T1000 (cell line): ENCODE measurements at regions not wholly inside any gene's neighbourhood (a gene's known extent, or its start where the extent isn't known, plus 50 kb on each side); places are given as distances from the start of the nearest gene placed in this dataset.
A peak's percentile ranks its signal among the peaks of the same experiment; 100 is the strongest.
"Not testable (repeated sequence)": the region's sequence is repeated elsewhere in the genome, so short reads cannot be mapped to it uniquely, and the experiment has no call there.

Source experiments
- DNase-seq: peaks from one replicate; lab custom pipeline; 2025; ENCODE audit warnings: mixed read lengths; lab: John Stamatoyannopoulos, UW

- no peak for DNase-seq
Measured at GRCh38 chr17:37828651-37829124, 83.8 kb upstream of the HNF1B start.

- DNase-seq, result no peak
Measured at GRCh38 chr17:37827905-37828650, 83.2 kb upstream of the HNF1B start.

- no peak for DNase-seq
Measured at GRCh38 chr17:37826497-37827430, 81.9 kb upstream of the HNF1B start.

DNA sequence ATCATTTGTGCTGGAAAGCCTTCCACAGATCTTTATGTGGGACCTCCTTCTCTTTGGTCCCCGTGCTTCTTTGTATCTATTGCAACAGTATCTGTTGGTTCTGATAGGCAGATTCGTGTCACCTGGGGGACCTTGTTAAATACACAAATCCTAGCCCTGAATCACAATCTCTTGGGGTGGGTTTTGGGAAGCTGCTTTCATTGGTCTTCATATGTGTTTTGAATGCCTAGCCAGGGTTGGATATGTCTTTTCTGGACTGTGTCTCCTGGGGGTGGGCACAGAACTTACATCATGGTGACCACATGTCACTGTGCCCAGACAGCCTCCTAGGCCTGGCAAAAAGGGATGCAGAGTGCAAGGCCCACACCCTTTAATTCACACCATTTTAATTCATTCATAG, 81.0 kb upstream of the HNF1B start:
- no peak for DNase-seq

DNA sequence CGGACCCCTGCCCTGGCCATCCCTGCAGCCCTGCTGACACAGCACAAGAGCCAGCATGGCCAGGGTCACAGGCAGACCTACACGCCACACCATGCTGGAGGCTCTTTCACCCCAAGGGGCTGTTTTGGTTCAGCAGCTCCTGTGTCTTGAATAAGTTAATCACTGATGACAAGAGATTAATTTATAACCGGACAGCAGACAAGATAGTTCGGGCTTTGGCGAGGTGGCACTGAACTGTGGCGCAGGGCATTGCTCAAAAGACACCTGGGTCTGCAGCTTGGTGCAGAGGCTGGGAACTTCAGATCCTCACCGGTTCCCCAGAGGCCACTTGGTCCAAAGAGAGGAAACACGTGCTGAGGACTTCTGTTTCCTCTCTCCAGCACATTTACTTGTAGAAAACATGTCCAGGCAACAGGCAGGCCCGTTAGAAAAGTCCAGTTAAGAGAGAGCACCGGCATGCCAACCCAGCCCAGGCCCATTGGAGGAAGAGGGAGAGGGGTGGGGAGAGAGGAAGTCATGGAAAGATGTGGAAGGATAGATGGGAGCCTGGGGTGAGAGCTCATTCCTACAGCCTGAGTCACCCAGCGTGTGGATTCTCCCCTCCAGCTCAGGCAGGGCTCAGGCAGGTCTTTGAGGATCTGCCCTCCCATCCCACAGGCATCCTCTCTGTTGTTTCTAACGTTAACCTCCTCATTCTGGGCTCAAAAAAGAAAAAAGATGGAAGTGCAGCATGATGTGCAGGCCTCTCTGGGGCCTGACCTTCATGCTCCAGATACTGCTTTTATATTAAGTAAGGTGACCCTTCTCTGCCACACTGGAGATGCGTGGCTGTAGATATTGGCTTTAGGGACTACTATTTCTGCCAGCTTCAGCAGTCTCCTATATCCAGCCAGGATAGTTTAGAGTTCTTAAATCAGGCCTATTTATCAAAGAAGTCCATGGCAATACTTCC, 80.0 kb upstream of the HNF1B start:
- peak; percentile 55 for DNase-seq

DNA sequence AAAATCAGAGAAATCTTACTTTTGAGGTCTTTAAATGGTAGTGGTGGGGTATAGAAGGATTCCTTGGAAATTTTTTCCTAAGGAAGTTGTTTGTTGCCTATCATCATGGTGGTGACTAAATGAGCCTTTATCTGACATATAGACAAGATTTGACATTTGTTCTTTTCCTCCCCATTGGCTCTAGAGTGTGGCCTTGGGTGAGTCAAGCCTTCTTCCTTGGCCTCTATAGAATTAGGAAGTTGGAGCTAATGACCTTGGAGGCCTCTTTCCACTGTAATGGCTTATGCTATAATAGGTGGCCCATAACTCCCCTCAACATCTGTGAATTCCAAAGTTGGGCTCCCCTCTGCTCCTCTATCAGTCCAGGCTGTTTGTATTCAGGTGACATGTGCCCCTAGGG, 79.1 kb upstream of the HNF1B start:
- DNase-seq, result no peak

GRCh38 chr17:37820995-37821713, 76.3 kb upstream of the HNF1B start:
- peak; percentile 70 for DNase-seq

- no peak for DNase-seq
Measured at GRCh38 chr17:37820313-37820994, 75.6 kb upstream of the HNF1B start.

DNA sequence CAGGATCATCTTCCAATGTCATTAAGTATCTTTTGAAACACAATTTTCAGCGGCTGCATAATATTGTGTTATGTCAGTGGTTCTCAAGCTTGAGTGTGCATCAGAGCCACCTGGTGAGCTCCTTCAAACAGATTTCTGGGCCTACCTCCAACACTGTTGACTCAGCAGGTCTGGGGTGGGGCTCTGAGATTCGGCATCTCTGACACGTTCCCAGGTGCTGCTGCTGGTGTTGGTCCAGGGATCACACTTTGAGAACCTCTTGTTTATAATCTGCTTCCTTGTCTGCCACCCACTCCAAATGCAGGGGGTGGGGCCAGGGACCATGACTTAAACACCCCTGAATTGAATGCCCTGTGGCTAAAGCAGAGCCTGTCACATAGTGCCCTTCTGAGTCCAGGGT, 73.8 kb upstream of the HNF1B start:
- no peak for DNase-seq

- no peak for DNase-seq
Measured at GRCh38 chr17:37816950-37817349, 72.1 kb upstream of the HNF1B start.

DNA sequence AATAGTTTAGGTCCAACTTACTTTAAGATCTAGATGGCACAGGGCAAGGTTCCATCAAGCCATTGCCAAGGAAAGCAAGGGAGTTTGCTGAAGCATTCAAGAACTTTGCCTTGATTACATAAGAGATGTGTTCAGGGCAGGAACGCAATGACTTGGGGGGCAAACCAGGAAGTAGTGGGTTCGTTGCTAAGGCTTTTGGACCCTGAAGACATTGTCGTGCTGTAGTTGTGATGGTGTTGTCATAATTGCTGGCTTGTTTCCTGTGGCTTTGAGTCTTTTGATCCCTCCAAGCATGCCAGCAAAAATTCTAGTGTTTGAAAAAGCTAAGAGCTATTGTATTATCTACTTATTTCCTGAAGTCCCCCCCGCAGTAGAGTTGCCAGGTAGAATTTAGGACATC, 70.7 kb upstream of the HNF1B start:
- DNase-seq, result no peak

GRCh38 chr17:37813751-37814150, 68.9 kb upstream of the HNF1B start:
- DNase-seq, result peak; percentile 16

DNA sequence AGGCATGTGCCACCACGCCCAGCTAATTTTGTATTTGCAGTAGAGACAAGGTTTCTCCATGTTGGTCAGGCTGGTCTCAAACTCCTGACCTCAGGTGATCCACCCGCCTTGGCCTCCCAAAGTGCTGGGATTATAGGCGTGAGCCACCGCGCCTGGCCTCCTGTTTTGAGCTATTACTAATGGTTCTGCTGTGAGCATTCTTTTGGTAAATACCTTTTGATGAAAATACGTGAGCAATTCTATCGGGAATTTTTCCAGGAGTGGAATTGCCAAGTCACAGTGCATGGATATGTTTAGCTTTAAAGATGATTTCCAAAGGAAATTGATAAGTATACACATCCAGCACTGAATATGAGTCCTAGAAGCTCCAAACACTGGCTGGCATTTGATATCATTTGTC, 64.0 kb upstream of the HNF1B start:
- DNase-seq, result not testable (repeated sequence)

DNA sequence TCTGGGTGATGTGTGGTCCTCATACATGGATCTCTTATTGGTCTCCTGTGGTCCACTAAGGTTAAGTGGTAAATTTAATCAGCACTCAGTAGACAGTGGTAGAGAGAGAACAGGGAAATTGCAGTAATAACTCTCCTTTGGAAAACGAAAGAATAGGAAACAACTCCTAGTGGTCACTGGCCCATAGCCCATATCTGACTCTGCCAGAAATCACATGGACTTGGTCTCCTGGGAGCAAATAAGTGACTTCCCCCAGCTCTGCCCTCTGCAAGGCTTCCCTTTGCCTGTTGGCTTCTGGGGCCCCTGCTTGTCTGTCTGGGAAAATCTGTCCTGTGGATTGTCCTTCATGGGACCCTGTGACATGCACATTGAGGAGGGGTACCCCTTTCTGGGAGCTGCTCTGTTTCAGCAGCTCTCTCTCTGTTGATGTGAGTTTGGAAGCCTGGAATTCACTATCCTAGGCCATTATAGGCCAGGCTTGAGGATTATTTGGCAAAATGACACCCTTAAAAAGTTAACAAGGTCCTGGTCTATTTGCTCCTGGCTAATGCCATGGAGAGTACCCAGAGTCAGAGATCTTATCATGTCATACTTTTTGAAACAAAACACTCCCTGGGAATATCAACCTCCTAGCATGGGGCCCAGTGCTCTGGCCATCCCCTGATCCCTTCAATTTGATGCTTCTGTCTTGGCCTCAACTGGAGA, 58.0 kb upstream of the HNF1B start:
- DNase-seq, result no peak

DNA sequence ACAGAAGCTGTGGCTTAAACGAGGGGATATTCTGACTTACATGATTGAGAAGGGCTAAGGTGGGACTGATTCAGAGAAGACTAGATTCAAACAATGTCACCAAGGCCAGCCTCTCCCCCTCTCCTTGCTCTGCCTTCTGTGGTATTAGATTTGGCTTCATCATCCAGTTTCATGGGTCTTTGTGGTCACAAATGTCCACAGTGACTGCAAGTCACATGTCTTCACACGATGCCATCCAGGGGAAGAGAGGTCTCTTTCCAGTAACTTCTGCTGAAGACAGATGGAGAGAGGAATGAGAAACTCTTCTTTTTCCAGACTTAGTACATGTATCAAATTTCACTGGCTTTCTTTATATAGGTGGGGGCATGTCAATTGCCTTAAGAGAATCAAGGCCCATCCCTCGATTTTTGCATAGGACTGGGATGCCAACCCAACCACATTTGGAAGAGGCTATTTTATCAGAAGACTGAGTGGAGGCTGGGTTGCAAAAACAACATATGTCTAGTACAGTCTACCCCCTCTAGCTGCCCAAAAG, 57.3 kb upstream of the HNF1B start:
- DNase-seq, result no peak

DNA sequence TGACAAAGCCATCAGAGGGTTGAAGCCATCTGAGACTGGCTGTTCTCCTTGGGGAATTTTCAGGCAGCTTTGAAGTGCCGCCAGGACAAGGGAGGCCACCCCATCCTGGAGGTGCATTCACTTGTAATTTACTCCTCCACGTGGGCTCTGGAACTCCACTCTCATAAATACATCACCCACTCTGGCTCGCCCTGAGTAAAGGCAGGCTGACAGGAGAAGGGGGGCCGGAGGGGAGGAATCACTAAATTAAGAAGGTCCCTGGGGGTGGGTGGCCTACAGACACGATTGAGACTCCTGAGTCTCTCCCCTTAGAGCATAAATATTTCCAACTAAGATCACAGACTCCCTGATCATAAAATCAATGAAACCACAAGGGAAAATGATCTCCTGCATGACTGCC, 56.3 kb upstream of the HNF1B start:
- no peak for DNase-seq

DNA sequence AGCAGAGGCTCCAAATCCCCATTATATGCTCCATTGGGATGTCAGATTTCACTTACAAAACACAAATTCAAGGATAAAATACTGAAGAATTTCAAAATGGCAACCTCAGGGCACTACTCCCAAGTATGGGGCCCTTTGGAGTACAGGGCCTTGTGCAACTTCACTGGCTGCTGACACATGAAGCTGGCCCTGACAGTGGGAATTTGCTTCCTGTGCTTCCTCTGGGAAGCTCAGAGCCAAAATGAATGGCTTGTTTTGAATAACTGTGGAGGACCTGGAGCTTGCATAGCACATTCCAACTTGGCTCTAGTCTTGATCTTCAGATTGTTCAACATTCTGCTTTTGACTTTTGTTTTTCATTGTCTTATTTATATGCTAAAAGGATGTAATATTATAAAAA, 52.3 kb upstream of the HNF1B start:
- DNase-seq, result no peak

- no peak for DNase-seq
Measured at GRCh38 chr17:37796076-37796475, 51.2 kb upstream of the HNF1B start.
